ENCODE measurements at regions not wholly inside any gene's neighbourhood (a gene's known extent, or its start where the extent isn't known, plus 50 kb on each side); places are given as distances from the start of the nearest gene placed in this dataset.

- H3K4ac ChIP-seq (replicated peaks; ENCODE audit: insufficient read length, low read depth, low read length): no peak overlapping the region
- peak in 1 of 2 experiments; percentile 4; a peak in 1 of 4 replicates for TF ChIP-seq RAD21 (IDR thresholded peaks at IDR 0.05 in 1 of 2, conservative IDR thresholded peaks at IDR 0.05 in 1 of 2; ENCODE audit: low read depth in 2 of 2, low read length in 2 of 2)
- TF ChIP-seq SRF (IDR thresholded peaks at IDR 0.05; ENCODE audit: low read depth, low read length): no peak
- peak in 2 of 3 experiments; percentile 16 to 33; a peak in 2 of 4 replicates for TF ChIP-seq CTCF (IDR thresholded peaks at IDR 0.05; ENCODE audit: control extremely low read depth in 1 of 3, insufficient read depth in 1 of 3, low read depth in 1 of 3, low read length in 3 of 3)
- no peaks in the 10 kb centered on the region for H3K27me3 ChIP-seq (replicated peaks in 1 of 4; ENCODE audit: control insufficient read depth in 3 of 4, extremely low read depth in 1 of 4, insufficient read depth in 3 of 4, low read length in 3 of 4)
- no peak overlapping the region for H3K18ac ChIP-seq (ENCODE audit: extremely low read depth, low read length)
- FAIRE-seq (no peak), DNase-seq (ENCODE audit: low read depth in 1 of 2, low spot score in 2 of 2) (peak in 1 of 2 experiments; percentile 29)
- no peak overlapping the region for H2AFZ ChIP-seq (ENCODE audit: low read length)
- H2BK12ac ChIP-seq (ENCODE audit: low read depth, low read length): no peak overlapping the region
- H3K9ac ChIP-seq (replicated peaks in 1 of 4; ENCODE audit: extremely low read depth in 1 of 4, low read depth in 3 of 4, low read length in 3 of 4): no peak overlapping the region
- peaks cover 9 to 49% of the 10 kb centered on the region in 2 experiments; a peak in 3 of 4 replicates for H3K9me3 ChIP-seq (ENCODE audit: insufficient read depth in 2 of 2, low read depth in 1 of 2, low read length in 1 of 2)
- no peak overlapping the region for H2AK5ac ChIP-seq (ENCODE audit: low read depth, low read length)
- H3K79me2 ChIP-seq (ENCODE audit: control insufficient read depth in 1 of 2, insufficient read depth in 2 of 2, low read length in 2 of 2): no peaks in the 10 kb centered on the region
- no peaks in the 10 kb centered on the region for H3K36me3 ChIP-seq (ENCODE audit: control insufficient read depth in 2 of 4, insufficient read depth in 4 of 4, low read length in 3 of 4)
- H4K5ac ChIP-seq (ENCODE audit: insufficient read length, low read depth, low read length): no peak overlapping the region
- no peak overlapping the region for H3K27ac ChIP-seq (ENCODE audit: low read depth, low read length)
- no peaks in the 10 kb centered on the region for H3K4me1 ChIP-seq (replicated peaks in 1 of 4; ENCODE audit: control insufficient read depth in 3 of 4, insufficient read depth in 4 of 4, low read length in 3 of 4)
- no peak overlapping the region for H4K91ac ChIP-seq (replicated peaks; ENCODE audit: insufficient read length, low read length)
- H3K4me3 ChIP-seq (ENCODE audit: extremely low read depth in 1 of 4, insufficient read depth in 2 of 4, low read depth in 3 of 4, low read length in 4 of 4): no peak overlapping the region
- no peaks in the 10 kb centered on the region for H3K79me1 ChIP-seq (ENCODE audit: low read depth, low read length)
- no peak overlapping the region for H4K8ac ChIP-seq (ENCODE audit: extremely low read depth, insufficient read depth, low read length)
- H2BK120ac ChIP-seq (replicated peaks; ENCODE audit: low read depth, low read length): no peak overlapping the region
- no peaks in the 10 kb centered on the region for H4K20me1 ChIP-seq (replicated peaks in 1 of 2; ENCODE audit: control insufficient read depth in 1 of 2, insufficient read depth in 2 of 2, low read length in 2 of 2)
- H2BK15ac ChIP-seq (ENCODE audit: low read length): no peak overlapping the region
- POLR2A ChIA-PET (ENCODE audit: partially characterized antibody): no interaction called here
- WGBS, 2 experiments (ENCODE audit: extremely low coverage in 1 of 2, insufficient coverage in 1 of 2, insufficient read length in 1 of 2, insufficient replicate concordance in 2 of 2, low coverage in 1 of 2, low lambda C conversion rate in 2 of 2, missing lambda C conversion rate in 1 of 2): 57% methylated on average over 5 of the region's 16 CpGs; no CpG with 5 or more reads in 1 of the 2 experiments
- H3K56ac ChIP-seq (replicated peaks; ENCODE audit: insufficient read length, low read depth, low read length): no peak overlapping the region
- no peak overlapping the region for H3K14ac ChIP-seq (ENCODE audit: insufficient read length)
- H3K4me2 ChIP-seq (ENCODE audit: insufficient read depth in 1 of 2, low read depth in 2 of 2, low read length in 2 of 2): no peak overlapping the region
- no peaks in the 10 kb centered on the region for H3K23me2 ChIP-seq (ENCODE audit: low read depth, low read length)
- H2BK5ac ChIP-seq (ENCODE audit: low read depth, low read length): no peak overlapping the region
- no peak overlapping the region for H3K23ac ChIP-seq (ENCODE audit: insufficient read length)
- CTCF ChIA-PET (ENCODE audit: partially characterized antibody): interaction anchor here (0.6 kb wide), 2 partner anchors 280 to 939 kb away, joined by 3 read pairs; no protein-coding TSS in a partner anchor
- H2BK20ac ChIP-seq (ENCODE audit: low read length): no peak overlapping the region
Measured at GRCh38 chr14:106436310-106436905, 910.0 kb downstream of the TMEM121 start.

Measured in H1 (cell line).